Stimulated activated effector memory CD8-positive, alpha-beta T cell treated with anti-CD3 and anti-CD28 coated beads, Interleukin-12 subunit alpha, Interleukin-12 subunit beta, amount 100 ng/mL, for 72 hours (primary cell): ENCODE measurements at regions not wholly inside any gene's neighbourhood (a gene's known extent, or its start where the extent isn't known, plus 50 kb on each side); places are given as distances from the start of the nearest gene placed in this dataset.

Experiments
- ATAC-seq: fragments of 150-1000 bp; cut with Tn5 transposase; 2 replicates; pipeline ENCODE4 v1.10.0; 2021
- DNase-seq, 2 donors: peaks; one replicate each; pipeline ENCODE4 v3.0.0; 2021 to 2022; ENCODE audit warnings: low spot score in 2 of 2
- H3K27ac Mint-ChIP-seq: one replicate; pipeline ENCODE4 v1.8.0; 2022; ENCODE audit warnings: mild to moderate bottlenecking, mixed read lengths
- H3K36me3 Mint-ChIP-seq: one replicate; pipeline ENCODE4 v1.8.0; 2022; ENCODE audit warnings: mild to moderate bottlenecking, mixed read lengths
- H3K4me1 Mint-ChIP-seq: one replicate; pipeline ENCODE4 v1.8.0; 2022; ENCODE audit warnings: mixed read lengths
- H3K4me3 Mint-ChIP-seq: one replicate; pipeline ENCODE4 v1.8.0; 2022; ENCODE audit warnings: mild to moderate bottlenecking, mixed read lengths
- H3K9me3 Mint-ChIP-seq: one replicate; pipeline ENCODE4 v1.8.0; 2022; ENCODE audit warnings: mixed read lengths

DNA sequence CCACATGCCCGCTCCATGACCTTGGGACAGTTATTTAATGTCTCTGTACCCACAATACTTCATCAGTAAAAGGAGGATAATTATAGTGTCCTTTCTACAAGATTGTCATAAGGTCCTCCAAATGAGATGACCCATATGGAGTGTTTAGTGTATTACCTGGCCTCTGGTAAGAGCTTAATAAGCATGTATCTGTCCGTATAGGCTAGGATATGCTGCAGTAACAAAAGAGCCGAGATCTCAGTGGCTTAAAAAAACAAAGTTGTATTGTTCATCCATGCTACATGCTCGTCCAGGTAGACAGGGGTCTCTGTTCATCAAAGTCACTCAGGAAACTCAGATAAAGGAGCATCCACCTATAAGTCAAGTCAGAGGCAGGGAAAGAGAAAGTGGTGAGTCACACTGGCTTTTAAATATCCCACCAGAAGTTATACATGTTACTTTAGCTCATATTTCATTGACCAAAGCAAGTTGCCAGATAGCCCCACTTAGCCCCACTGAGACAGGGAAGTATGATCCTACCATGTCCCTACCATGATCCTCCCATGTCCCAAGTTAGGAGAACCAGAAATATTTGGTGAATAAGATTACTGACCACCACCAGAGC is 53.0 kb upstream of the KAZN start:
- no peak overlapping the region for H3K27ac Mint-ChIP-seq
- no peak for ATAC-seq
- no peaks in the 10 kb centered on the region for H3K4me1 Mint-ChIP-seq
- no peaks in the 10 kb centered on the region for H3K36me3 Mint-ChIP-seq
- H3K9me3 Mint-ChIP-seq = no peaks in the 10 kb centered on the region
- DNase-seq = no peak
- H3K4me3 Mint-ChIP-seq = no peak overlapping the region

GRCh38 chr1:14546416-14546815 is 52.1 kb upstream of the KAZN start:
- H3K4me3 Mint-ChIP-seq = no peak overlapping the region
- no peaks in the 10 kb centered on the region for H3K36me3 Mint-ChIP-seq
- DNase-seq = no peak

More at GRCh38 chr1:14546416-14546815, 52.1 kb upstream of the KAZN start:
- Mint-ChIP-seq H3K9me3 (no peaks in the 10 kb centered on the region), H3K27ac (no peak overlapping the region), H3K4me1 (no peaks in the 10 kb centered on the region)
- no peak for ATAC-seq
